GM10266 (cell line): ENCODE measurements at regions not wholly inside any gene's neighbourhood (a gene's known extent, or its start where the extent isn't known, plus 50 kb on each side); places are given as distances from the start of the nearest gene placed in this dataset.

ENCODE experiments used
- DNase-seq: peaks from one replicate; pipeline ENCODE4 v3.0.0; 2012; ENCODE audit errors: extremely low spot score
- CTCF ChIP-seq: IDR thresholded peaks from 2 replicates; pipeline ENCODE4 v1.5.1; 2012; ENCODE audit warnings: mild to moderate bottlenecking, low read depth; ENCODE audit not compliant: control insufficient read depth, insufficient read depth; ENCODE audit errors: missing control alignments

- TF ChIP-seq CTCF = no peak
- DNase-seq = no peak
Measured at GRCh38 chr9:96183751-96184150, 118.2 kb downstream of the HSD17B3 start.

- DNase-seq = no peak
- no peak for TF ChIP-seq CTCF
Measured at GRCh38 chr9:96178153-96178552, 123.8 kb downstream of the HSD17B3 start.

- DNase-seq = no peak
- no peak for TF ChIP-seq CTCF
Measured at GRCh38 chr9:96177719-96178028, 124.3 kb downstream of the HSD17B3 start.

- TF ChIP-seq CTCF = no peak
- no peak for DNase-seq
Measured at GRCh38 chr9:96177005-96177718, 124.8 kb downstream of the HSD17B3 start.

GRCh38 chr9:96175796-96176195 lies 126.2 kb downstream of the HSD17B3 start:
- TF ChIP-seq CTCF = no peak
- no peak for DNase-seq

GRCh38 chr9:96175001-96175400 lies 127.0 kb downstream of the HSD17B3 start:
- no peak for DNase-seq

More at GRCh38 chr9:96175001-96175400, 127.0 kb downstream of the HSD17B3 start:
- TF ChIP-seq CTCF = no peak
